ENCODE measurements at regions not wholly inside any gene's neighbourhood (a gene's known extent, or its start where the extent isn't known, plus 50 kb on each side); places are given as distances from the start of the nearest gene placed in this dataset.
A peak's percentile ranks its signal among the peaks of the same experiment; 100 is the strongest.

GRCh38 chrX:116238567-116239255 is 68.2 kb downstream of the AGTR2 start:
- H3K4me3 Mint-ChIP-seq (ENCODE audit: unreplicated experiment), result no peak overlapping the region
- no peak overlapping the region for H3K9ac ChIP-seq (ENCODE audit: low read length)
- no peak overlapping the region for H3K27ac ChIP-seq (ENCODE audit: low read depth, low read length)
- no peaks in the 10 kb centered on the region for H3K9me3 Mint-ChIP-seq (ENCODE audit: unreplicated experiment)
- H3K27me3 ChIP-seq (ENCODE audit: insufficient read depth, low read length), result no peaks in the 10 kb centered on the region
- H3K36me3 ChIP-seq (ENCODE audit: insufficient read depth, low read length), result no peaks in the 10 kb centered on the region
- TF ChIP-seq CTCF (IDR thresholded peaks at IDR 0.05; ENCODE audit: insufficient read depth, low read depth, low read length) (no peak), EZH2 (IDR thresholded peaks at IDR 0.05; ENCODE audit: insufficient read depth, low read length) (no peak)
- H3K27me3 Mint-ChIP-seq (ENCODE audit: low read depth, unreplicated experiment), result no peaks in the 10 kb centered on the region
- no peaks in the 10 kb centered on the region for H4K20me1 ChIP-seq (ENCODE audit: insufficient read depth, low read length)
- DNase-seq (ENCODE audit: low read depth) (no peak), FAIRE-seq (peak; percentile 50)
- H3K4me3 ChIP-seq (ENCODE audit: insufficient read depth, low read depth, low read length), result no peak overlapping the region
- H3K36me3 Mint-ChIP-seq (ENCODE audit: low read depth, unreplicated experiment), result no peaks in the 10 kb centered on the region
- no peak overlapping the region for H2AFZ ChIP-seq (ENCODE audit: low read depth, low read length)
- H3K9me3 ChIP-seq (ENCODE audit: insufficient read depth, low read depth, low read length), result no peaks in the 10 kb centered on the region
- H3K4me1 ChIP-seq (ENCODE audit: insufficient read depth, low read length), result peaks cover 7% of the 10 kb centered on the region
- H3K27ac Mint-ChIP-seq (ENCODE audit: unreplicated experiment), result no peak overlapping the region
- H3K4me2 ChIP-seq (ENCODE audit: low read length), result no peak overlapping the region
- H3K4me1 Mint-ChIP-seq (ENCODE audit: low read depth, unreplicated experiment), result no peaks in the 10 kb centered on the region
- no peaks in the 10 kb centered on the region for H3K79me2 ChIP-seq (ENCODE audit: insufficient read depth, low read length)

GRCh38 chrX:116239944-116240840 is 69.6 kb downstream of the AGTR2 start:
- TF ChIP-seq EZH2 (IDR thresholded peaks at IDR 0.05; ENCODE audit: insufficient read depth, low read length) (no peak), CTCF (IDR thresholded peaks at IDR 0.05; ENCODE audit: insufficient read depth, low read depth, low read length) (no peak)
- H3K36me3 ChIP-seq (ENCODE audit: insufficient read depth, low read length), result no peaks in the 10 kb centered on the region
- Mint-ChIP-seq H3K9me3 (ENCODE audit: unreplicated experiment) (no peaks in the 10 kb centered on the region), H3K4me3 (ENCODE audit: unreplicated experiment) (no peak overlapping the region), H3K27me3 (ENCODE audit: low read depth, unreplicated experiment) (no peaks in the 10 kb centered on the region), H3K36me3 (ENCODE audit: low read depth, unreplicated experiment) (no peaks in the 10 kb centered on the region), H3K4me1 (ENCODE audit: low read depth, unreplicated experiment) (no peaks in the 10 kb centered on the region), H3K27ac (ENCODE audit: unreplicated experiment) (no peak overlapping the region)
- H3K9ac ChIP-seq (ENCODE audit: low read length), result peak overlapping the region; percentile 31
- H2AFZ ChIP-seq (ENCODE audit: low read depth, low read length), result no peak overlapping the region
- H3K27ac ChIP-seq (ENCODE audit: low read depth, low read length), result peak overlapping the region; percentile 33
- peak; percentile 88 for FAIRE-seq
- no peaks in the 10 kb centered on the region for H3K79me2 ChIP-seq (ENCODE audit: insufficient read depth, low read length)
- H4K20me1 ChIP-seq (ENCODE audit: insufficient read depth, low read length), result no peaks in the 10 kb centered on the region
- peak; percentile 26 for DNase-seq (ENCODE audit: low read depth)
- H3K4me3 ChIP-seq (ENCODE audit: insufficient read depth, low read depth, low read length), result no peak overlapping the region
- H3K4me1 ChIP-seq (ENCODE audit: insufficient read depth, low read length), result peaks cover 7% of the 10 kb centered on the region
- H3K27me3 ChIP-seq (ENCODE audit: insufficient read depth, low read length), result no peaks in the 10 kb centered on the region
- no peaks in the 10 kb centered on the region for H3K9me3 ChIP-seq (ENCODE audit: insufficient read depth, low read depth, low read length)
- peak overlapping the region; percentile 78 for H3K4me2 ChIP-seq (ENCODE audit: low read length)

All from astrocyte (in vitro differentiated cells and primary cell).